Stimulated activated CD4-positive, alpha-beta T cell treated with anti-CD3 and anti-CD28 coated beads, Interleukin-4, amount 100 ng/mL, for 4 hours (primary cell): ENCODE measurements at regions not wholly inside any gene's neighbourhood (a gene's known extent, or its start where the extent isn't known, plus 50 kb on each side); places are given as distances from the start of the nearest gene placed in this dataset.

Experiments used
- DNase-seq, 2 experiments: peaks; one replicate each; pipeline ENCODE4 v3.0.0-alpha.2; 2020

- DNase-seq = peak; percentile 12 to 41
Observed at GRCh38 chr9:36458430-36458915, 58.4 kb upstream of the RNF38 start.

- DNase-seq = no peak
Observed at GRCh38 chr9:36457836-36458429, 57.9 kb upstream of the RNF38 start.

DNA sequence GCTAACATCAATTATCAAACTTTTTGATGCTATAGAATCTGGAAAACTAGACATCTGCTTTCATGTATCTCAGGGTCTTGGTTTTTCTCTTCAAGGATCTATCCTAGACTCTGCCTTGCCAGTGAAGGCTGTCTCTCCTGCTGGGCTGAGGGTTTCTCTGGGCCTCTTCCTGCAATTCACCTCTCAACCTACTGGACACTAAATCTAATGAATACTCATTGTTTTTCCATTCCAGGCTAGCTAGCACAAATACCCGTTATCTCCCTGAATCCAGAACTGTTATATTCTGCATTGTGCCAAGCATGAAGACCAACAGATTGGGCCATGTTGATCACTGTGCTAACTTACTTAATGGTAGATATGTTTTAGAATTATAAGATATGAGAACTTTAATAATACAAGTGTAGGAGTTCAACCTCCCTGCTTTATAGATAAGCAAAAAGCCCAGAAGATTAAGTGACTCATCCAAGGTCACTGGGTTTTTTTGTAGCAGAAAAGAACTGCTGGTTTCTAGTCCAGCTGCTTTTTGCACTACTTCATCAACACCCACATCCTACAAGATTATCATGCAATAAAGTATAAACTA, 56.5 kb upstream of the RNF38 start:
- no peak for DNase-seq

DNA sequence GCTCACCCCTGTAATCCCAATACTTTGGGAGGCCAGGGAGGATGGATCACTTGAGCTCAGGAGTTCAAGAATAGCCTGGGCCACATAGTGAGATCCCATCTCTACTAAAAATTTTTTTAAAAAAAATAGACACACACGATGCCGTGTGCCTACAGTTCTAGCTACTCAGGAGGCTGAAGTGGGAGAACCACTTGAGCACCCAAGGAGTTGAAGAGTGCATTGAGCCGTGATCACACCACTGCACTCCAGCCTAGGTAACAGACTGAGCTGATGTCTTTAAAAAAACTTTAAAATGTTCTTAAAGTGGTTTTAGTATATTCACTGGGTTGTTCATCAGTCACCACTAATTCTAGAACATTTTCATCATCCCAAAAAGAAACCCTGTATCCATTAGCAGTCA, 51.9 kb upstream of the RNF38 start:
- no peak for DNase-seq

DNA sequence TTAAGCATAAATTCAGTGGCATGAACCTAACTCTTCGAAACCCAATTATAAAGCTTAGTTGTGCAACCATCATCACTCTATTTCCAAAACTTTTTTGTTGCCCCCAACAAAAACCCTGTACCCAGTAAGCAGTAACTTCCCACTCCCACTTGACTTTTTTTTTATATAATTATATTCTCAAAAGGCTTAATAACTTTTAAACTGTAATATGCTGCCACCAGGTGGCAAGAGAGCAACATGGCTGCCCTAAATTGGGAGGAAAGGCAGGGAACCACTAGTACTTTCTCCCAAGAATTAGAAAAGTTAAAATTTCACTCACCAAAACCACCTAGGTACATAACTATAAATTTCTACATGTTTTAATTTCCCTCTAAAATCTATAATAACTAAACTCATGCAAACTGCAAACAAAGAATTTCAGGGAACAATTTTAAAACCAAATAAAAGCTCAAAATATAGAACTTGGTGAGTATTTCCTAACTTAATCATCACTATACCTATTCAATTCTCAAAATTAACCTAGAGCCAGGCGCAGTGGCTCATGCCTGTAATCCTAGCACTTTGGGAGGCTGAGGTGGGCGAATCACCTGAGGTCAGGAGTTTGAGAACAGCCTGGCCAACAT, 50.2 kb upstream of the RNF38 start:
- peak in 1 of 2 experiments; percentile 15 for DNase-seq
